Gastrocnemius medialis (tissue), 4 donors: ENCODE measurements at regions not wholly inside any gene's neighbourhood (a gene's known extent, or its start where the extent isn't known, plus 50 kb on each side); places are given as distances from the start of the nearest gene placed in this dataset.

Experiments
- ATAC-seq, 2 donors: fragments of 150-250 bp; one replicate each; pipeline ENCODE4 v1.9.1; 2016
- DNase-seq, 2 donors: peaks; one replicate each; pipeline ENCODE4 v3.0.0-alpha.2; 2019
- H3K27ac ChIP-seq, 4 donors: fragments of 200-600 bp; sonication (generic); 1 replicate in 1 of 4; 2 replicates in 3 of 4; pipeline ENCODE4 v1.5.1; 2016 to 2018; ENCODE audit warnings: mild to moderate bottlenecking in 2 of 4, moderate library complexity in 1 of 4
- H3K27me3 ChIP-seq, 3 donors: fragments of 200-600 bp; sonication (generic) in 2 of 3; 1 replicate in 1 of 3; 2 replicates in 2 of 3; pipeline versions ENCODE4 v1.5.1 to v1.6.0; 2016 to 2019; ENCODE audit warnings: mild to moderate bottlenecking in 1 of 3, moderate library complexity in 1 of 3
- H3K36me3 ChIP-seq, 2 donors: fragments of 200-600 bp; sonication (generic) in 1 of 2; one replicate each; pipeline ENCODE4 v1.5.1; 2017 to 2018
- H3K4me1 ChIP-seq, 2 donors: fragments of 200-600 bp; sonication (generic) in 1 of 2; one replicate each; pipeline ENCODE4 v1.5.1; 2016 to 2017; ENCODE audit warnings: mild to moderate bottlenecking in 2 of 2
- H3K4me3 ChIP-seq, 4 donors: fragments of 200-600 bp; sonication (generic) in 3 of 4; 1 replicate in 1 of 4; 2 replicates in 3 of 4; pipeline ENCODE4 v1.5.1; 2016 to 2019; ENCODE audit warnings: mild to moderate bottlenecking in 2 of 4
- H3K9me3 ChIP-seq, 3 donors: fragments of 200-600 bp; sonication (generic) in 2 of 3; 1 replicate in 1 of 3; 2 replicates in 2 of 3; pipeline ENCODE4 v1.5.1; 2016 to 2019
- CTCF ChIP-seq, 5 experiments: fragments of 450-650 bp in 3 of 5; fragments of 200-600 bp in 2 of 5; sonication (generic) in 2 of 5; IDR thresholded peaks in 4 of 5; conservative IDR thresholded peaks in 1 of 5; 1 replicate in 4 of 5; 2 replicates in 1 of 5; pipeline ENCODE4 v1.5.1; 2016 to 2019; ENCODE audit warnings: antibody characterized with exemption in 5 of 5, mild to moderate bottlenecking in 3 of 5, moderate library complexity in 3 of 5
- POLR2A ChIP-seq, 2 donors: fragments of 450-650 bp; IDR thresholded peaks; one replicate each; pipeline ENCODE4 v1.6.1; 2017; ENCODE audit warnings: antibody characterized with exemption in 2 of 2, mild to moderate bottlenecking in 2 of 2, moderate library complexity in 2 of 2
- in situ Hi-C, 4 donors: fragments of 200-750 bp; cut with MboI; loops; one replicate each; pipeline versions ENCODE4 v1.15.0 to v1.8.0; 2017; ENCODE audit warnings: low sequenced_read_pairs in 4 of 4
- intact Hi-C: fragments of 100-400 bp; cut with DNase I; formaldehyde crosslinking; loops from one replicate; pipeline ENCODE4 v1.15.1; 2023; ENCODE audit warnings: low total_unique reads

- H3K9me3 ChIP-seq, result no peaks in the 10 kb centered on the region
- intact Hi-C loops, result no loop called here
- H3K27me3 ChIP-seq, result no peaks in the 10 kb centered on the region
- H3K27ac ChIP-seq, result no peak overlapping the region
- H3K4me1 ChIP-seq, result no peaks in the 10 kb centered on the region
- in situ Hi-C loops, result no loop called here
- no peaks in the 10 kb centered on the region for H3K36me3 ChIP-seq
- no peak overlapping the region for H3K4me3 ChIP-seq
- ATAC-seq (no peak), DNase-seq (no peak)
- TF ChIP-seq POLR2A (IDR thresholded peaks at IDR 0.05) (no peak), CTCF (IDR thresholded peaks at IDR 0.05 in 4 of 5, conservative IDR thresholded peaks at IDR 0.05 in 1 of 5) (no peak)
Measured at GRCh38 chr6:111982681-111983080, 71.2 kb upstream of the CCN6 start.

GRCh38 chr6:111983193-111983592 is 70.7 kb upstream of the CCN6 start:
- intact Hi-C loops, result no loop called here
- no peak overlapping the region for H3K4me3 ChIP-seq
- TF ChIP-seq POLR2A (IDR thresholded peaks at IDR 0.05), result no peak
- no peak for TF ChIP-seq CTCF (IDR thresholded peaks at IDR 0.05 in 4 of 5, conservative IDR thresholded peaks at IDR 0.05 in 1 of 5)
- ATAC-seq, result no peak
- no peaks in the 10 kb centered on the region for H3K27me3 ChIP-seq
- DNase-seq, result no peak
- H3K36me3 ChIP-seq, result no peaks in the 10 kb centered on the region
- H3K27ac ChIP-seq, result no peak overlapping the region
- in situ Hi-C loops, result no loop called here
- H3K4me1 ChIP-seq, result no peaks in the 10 kb centered on the region
- H3K9me3 ChIP-seq, result no peaks in the 10 kb centered on the region

GRCh38 chr6:111984081-111984480 is 69.8 kb upstream of the CCN6 start:
- Histone ChIP-seq H3K4me1 (no peaks in the 10 kb centered on the region), H3K27ac (no peak overlapping the region), H3K27me3 (no peaks in the 10 kb centered on the region), H3K4me3 (no peak overlapping the region), H3K36me3 (no peaks in the 10 kb centered on the region), H3K9me3 (no peaks in the 10 kb centered on the region)
- no peak for DNase-seq
- no peak for TF ChIP-seq CTCF (IDR thresholded peaks at IDR 0.05 in 4 of 5, conservative IDR thresholded peaks at IDR 0.05 in 1 of 5)
- no peak for TF ChIP-seq POLR2A (IDR thresholded peaks at IDR 0.05)
- intact Hi-C loops (no loop called here), in situ Hi-C loops (no loop called here)
- no peak for ATAC-seq

GRCh38 chr6:111984516-111985201 is 69.2 kb upstream of the CCN6 start:
- DNase-seq (no peak), ATAC-seq (no peak)
- in situ Hi-C loops, result no loop called here
- Histone ChIP-seq H3K27ac (no peak overlapping the region), H3K27me3 (no peaks in the 10 kb centered on the region), H3K36me3 (no peaks in the 10 kb centered on the region), H3K4me1 (no peaks in the 10 kb centered on the region), H3K9me3 (no peaks in the 10 kb centered on the region), H3K4me3 (no peak overlapping the region)
- TF ChIP-seq CTCF (IDR thresholded peaks at IDR 0.05 in 4 of 5, conservative IDR thresholded peaks at IDR 0.05 in 1 of 5) (no peak), POLR2A (IDR thresholded peaks at IDR 0.05) (no peak)
- intact Hi-C loops, result no loop called here

GRCh38 chr6:111985202-111985731 is 68.6 kb upstream of the CCN6 start:
- TF ChIP-seq CTCF (IDR thresholded peaks at IDR 0.05 in 4 of 5, conservative IDR thresholded peaks at IDR 0.05 in 1 of 5), result no peak
- no peak for TF ChIP-seq POLR2A (IDR thresholded peaks at IDR 0.05)
- intact Hi-C loops (no loop called here), in situ Hi-C loops (no loop called here)
- Histone ChIP-seq H3K4me3 (no peak overlapping the region), H3K4me1 (no peaks in the 10 kb centered on the region), H3K27me3 (no peaks in the 10 kb centered on the region), H3K36me3 (no peaks in the 10 kb centered on the region), H3K9me3 (no peaks in the 10 kb centered on the region), H3K27ac (no peak overlapping the region)
- ATAC-seq, result no peak
- DNase-seq, result no peak
